ENCODE measurements at regions not wholly inside any gene's neighbourhood (a gene's known extent, or its start where the extent isn't known, plus 50 kb on each side); places are given as distances from the start of the nearest gene placed in this dataset.

- no peak for TF ChIP-seq MTA1 (CRISPR knock-in tag; IDR thresholded peaks at IDR 0.05; ENCODE audit: borderline replicate concordance)
- TF ChIP-seq CCAR2 (optimal IDR thresholded peaks at IDR 0.05; ENCODE audit: low read depth, low read length): no peak
- no peak for TF ChIP-seq CBX5 (CRISPR knock-in tag; IDR thresholded peaks at IDR 0.05; ENCODE audit: borderline replicate concordance)
- no peak for TF ChIP-seq CHD2 (IDR thresholded peaks at IDR 0.05; ENCODE audit: low read depth, low read length)
- no peak for TF ChIP-seq AHR (CRISPR knock-in tag; IDR thresholded peaks at IDR 0.05)
- TF ChIP-seq ZNF335 (CRISPR knock-in tag; IDR thresholded peaks at IDR 0.05): no peak
- TF ChIP-seq ZNF563 (CRISPR knock-in tag; IDR thresholded peaks at IDR 0.05): no peak
- TF ChIP-seq TBX2 (CRISPR knock-in tag; IDR thresholded peaks at IDR 0.05; ENCODE audit: borderline replicate concordance): no peak
- no peak for TF ChIP-seq GMEB1 (CRISPR knock-in tag; IDR thresholded peaks at IDR 0.05; ENCODE audit: borderline replicate concordance)
- peak; percentile 31; the same call in 1 of the 2 replicates for TF ChIP-seq NCOA2 (CRISPR knock-in tag; IDR thresholded peaks at IDR 0.05)
- TF ChIP-seq ZNF788 (CRISPR knock-in tag; IDR thresholded peaks at IDR 0.05; ENCODE audit: borderline replicate concordance): no peak
- TF ChIP-seq ZNF672 (CRISPR knock-in tag; IDR thresholded peaks at IDR 0.05): no peak
- no peak for TF ChIP-seq ZNF614 (CRISPR knock-in tag; IDR thresholded peaks at IDR 0.05; ENCODE audit: borderline replicate concordance)
- peak in 1 of 2 experiments; percentile 61; a peak in 2 of 4 replicates for TF ChIP-seq EP300 (IDR thresholded peaks at IDR 0.05; ENCODE audit: low read depth in 2 of 2, low read length in 2 of 2)
- no peak for TF ChIP-seq EP300 (CRISPR knock-in tag; IDR thresholded peaks at IDR 0.05; ENCODE audit: borderline replicate concordance)
- no peak for TF ChIP-seq FOSL1 (CRISPR knock-in tag; IDR thresholded peaks at IDR 0.05; ENCODE audit: borderline replicate concordance)
- no peak for TF ChIP-seq KLF9 (CRISPR knock-in tag; IDR thresholded peaks at IDR 0.05; ENCODE audit: low read depth)
- no peak for TF ChIP-seq KLF11 (CRISPR knock-in tag; IDR thresholded peaks at IDR 0.05)
- TF ChIP-seq TFDP1 (CRISPR knock-in tag; IDR thresholded peaks at IDR 0.05; ENCODE audit: borderline replicate concordance): no peak
- no peak for TF ChIP-seq ZNF367 (CRISPR knock-in tag; IDR thresholded peaks at IDR 0.05; ENCODE audit: borderline replicate concordance)
- no peak for TF ChIP-seq TBL1XR1 (IDR thresholded peaks at IDR 0.05; ENCODE audit: borderline replicate concordance, low read length, partially characterized antibody)
- no peak for TF ChIP-seq ZNF30 (CRISPR knock-in tag; IDR thresholded peaks at IDR 0.05)
- TF ChIP-seq RERE (CRISPR knock-in tag; IDR thresholded peaks at IDR 0.05; ENCODE audit: low read depth): no peak
- TF ChIP-seq HCFC1 (IDR thresholded peaks at IDR 0.05; ENCODE audit: low read depth, low read length): no peak
- no peak for TF ChIP-seq TOPORS (CRISPR knock-in tag; IDR thresholded peaks at IDR 0.05)
- no peak for TF ChIP-seq ZNF510 (CRISPR knock-in tag; IDR thresholded peaks at IDR 0.05; ENCODE audit: low read depth)
Measured at GRCh38 chr3:51620543-51620942, 50.5 kb upstream of the TEX264 start (continued).

Data from HepG2 (cell line).